A673 (cell line): ENCODE measurements at regions not wholly inside any gene's neighbourhood (a gene's known extent, or its start where the extent isn't known, plus 50 kb on each side); places are given as distances from the start of the nearest gene placed in this dataset.

Source experiments
- BruUV-seq: library from RNA; stranded (reverse); fragments of 400-500 nt; replicated peaks from 2 replicates; lab custom pipeline; 2021; lab: Mats Ljungman, UMichigan
- CTCF ChIA-PET: fragments of 300-600 bp; sonication (Branson Sonifier 250); formaldehyde crosslinking; loops from one replicate; lab custom pipeline; 2022; ENCODE audit warnings: antibody characterized with exemption; lab: Charles Lee
- POLR2A ChIA-PET: fragments of 300-600 bp; sonication (Branson Sonifier 250); formaldehyde crosslinking; loops from one replicate; lab custom pipeline; 2022; ENCODE audit warnings: antibody characterized with exemption; ENCODE audit not compliant: low non-redundant PET; lab: Charles Lee
- DNase-seq: peaks from one replicate; pipeline ENCODE4 v3.0.0-alpha.2; 2015; ENCODE audit warnings: low spot score
- H3K27ac ChIP-seq: fragments of 200-600 bp; sonication (generic); 2 replicates; pipeline ENCODE4 v1.5.1; 2016; ENCODE audit warnings: mixed run types, low read depth, mild to moderate bottlenecking, mixed read lengths, antibody characterized with exemption, low read length; ENCODE audit not compliant: poor library complexity, severe bottlenecking
- H3K27me3 ChIP-seq: fragments of 200-600 bp; sonication (generic); replicated peaks from 2 replicates; pipeline ENCODE4 v1.6.1; 2017; ENCODE audit warnings: mixed run types, low read depth, mild to moderate bottlenecking, mixed read lengths, antibody characterized with exemption, low read length; ENCODE audit not compliant: insufficient read depth, poor library complexity
- H3K36me3 ChIP-seq: fragments of 200-600 bp; sonication (generic); 2 replicates; pipeline ENCODE4 v1.6.1; 2016; ENCODE audit warnings: mixed run types, mild to moderate bottlenecking, mixed read lengths, antibody characterized with exemption, low read length; ENCODE audit not compliant: insufficient read depth, poor library complexity, severe bottlenecking
- H3K4me1 ChIP-seq: fragments of 200-600 bp; sonication (generic); 2 replicates; pipeline ENCODE4 v1.6.1; 2017; ENCODE audit warnings: mixed run types, mild to moderate bottlenecking, mixed read lengths, antibody characterized with exemption, low read length; ENCODE audit not compliant: insufficient read depth, poor library complexity, severe bottlenecking
- H3K4me3 ChIP-seq: fragments of 200-600 bp; sonication (generic); 2 replicates; pipeline ENCODE4 v1.5.1; 2016; ENCODE audit warnings: low read depth, mixed run types, mild to moderate bottlenecking, mixed read lengths, low read length; ENCODE audit not compliant: poor library complexity, severe bottlenecking
- H3K9me3 ChIP-seq: fragments of 200-600 bp; sonication (generic); 2 replicates; pipeline ENCODE4 v1.6.1; 2016; ENCODE audit warnings: mixed run types, low read depth, mild to moderate bottlenecking, mixed read lengths, antibody characterized with exemption, low read length; ENCODE audit not compliant: poor library complexity, severe bottlenecking
- CTCF ChIP-seq: fragments of 300-800, 200-600 bp; sonication (generic); conservative IDR thresholded peaks from 2 replicates; pipeline ENCODE4 v1.5.1; 2017; ENCODE audit warnings: low read depth, mild to moderate bottlenecking, antibody characterized with exemption, low read length, moderate library complexity, mixed read lengths
- EZH2 ChIP-seq: fragments of 200-600 bp; sonication (generic); IDR thresholded peaks from 2 replicates; pipeline ENCODE4 v1.6.1; 2017; ENCODE audit warnings: borderline replicate concordance, low read depth, mild to moderate bottlenecking, mixed read lengths, antibody characterized with exemption, low read length; ENCODE audit not compliant: poor library complexity, severe bottlenecking
- intact Hi-C: fragments of 100-400 bp; cut with micrococcal nuclease; formaldehyde crosslinking; loops from one replicate; pipeline ENCODE4 v1.10.0; 2022; ENCODE audit not compliant: unreplicated experiment

- Histone ChIP-seq H3K27me3 (no peaks in the 10 kb centered on the region), H3K4me1 (no peaks in the 10 kb centered on the region), H3K9me3 (no peaks in the 10 kb centered on the region), H3K36me3 (no peaks in the 10 kb centered on the region), H3K4me3 (no peak overlapping the region), H3K27ac (no peak overlapping the region)
- no TSS peak for BruUV-seq
- peak; percentile 62 for DNase-seq
- intact Hi-C loops, result no loop called here
- CTCF ChIA-PET, result no interaction called here
- POLR2A ChIA-PET, result no interaction called here
- TF ChIP-seq CTCF (no peak), EZH2 (no peak)
Measured at GRCh38 chr16:51326131-51326856, 175.2 kb upstream of the SALL1 start.

- CTCF ChIA-PET, result no interaction called here
- Histone ChIP-seq H3K36me3 (no peaks in the 10 kb centered on the region), H3K4me1 (no peaks in the 10 kb centered on the region), H3K27me3 (no peaks in the 10 kb centered on the region), H3K27ac (no peak overlapping the region), H3K9me3 (no peaks in the 10 kb centered on the region), H3K4me3 (no peak overlapping the region)
- intact Hi-C loops, result no loop called here
- TF ChIP-seq CTCF (no peak), EZH2 (no peak)
- no peak for DNase-seq
- no TSS peak for BruUV-seq
- POLR2A ChIA-PET, result no interaction called here
Measured at GRCh38 chr16:51321251-51321650, 170.2 kb upstream of the SALL1 start.

GRCh38 chr16:51317575-51317974 is 166.5 kb upstream of the SALL1 start:
- no peak for TF ChIP-seq EZH2
- no peak for TF ChIP-seq CTCF
- ChIA-PET CTCF (no interaction called here), POLR2A (no interaction called here)
- H3K9me3 ChIP-seq, result no peaks in the 10 kb centered on the region
- no peaks in the 10 kb centered on the region for H3K4me1 ChIP-seq
- intact Hi-C loops, result no loop called here
- H3K4me3 ChIP-seq, result no peak overlapping the region
- BruUV-seq, result no TSS peak
- no peaks in the 10 kb centered on the region for H3K27me3 ChIP-seq
- no peak for DNase-seq
- H3K27ac ChIP-seq, result no peak overlapping the region
- H3K36me3 ChIP-seq, result no peaks in the 10 kb centered on the region
